Esophagus muscularis mucosa (tissue), 4 donors: ENCODE measurements at regions not wholly inside any gene's neighbourhood (a gene's known extent, or its start where the extent isn't known, plus 50 kb on each side); places are given as distances from the start of the nearest gene placed in this dataset.

Experiments
- CTCF ChIP-seq, 3 experiments: fragments of 200-600 bp in 2 of 3; fragments of 450-650 bp in 1 of 3; sonication (generic) in 2 of 3; IDR thresholded peaks; one replicate each; pipeline ENCODE4 v1.5.1; 2017 to 2019; ENCODE audit warnings: antibody characterized with exemption in 3 of 3, mild to moderate bottlenecking in 2 of 3, moderate library complexity in 1 of 3
- EP300 ChIP-seq: sonication (generic); formaldehyde crosslinking; IDR thresholded peaks from one replicate; pipeline ENCODE4 v1.6.1; 2017; ENCODE audit warnings: antibody characterized with exemption
- POLR2A ChIP-seq: fragments of 450-650 bp; IDR thresholded peaks from one replicate; pipeline ENCODE4 v1.6.1; 2017; ENCODE audit warnings: antibody characterized with exemption, moderate library complexity, mild to moderate bottlenecking, low read depth
- POLR2AphosphoS5 ChIP-seq, 2 donors: sonication (generic); formaldehyde crosslinking; IDR thresholded peaks; one replicate each; pipeline ENCODE4 v1.6.1; 2017; ENCODE audit warnings: antibody characterized with exemption in 2 of 2

- TF ChIP-seq CTCF (IDR thresholded peaks at IDR 0.05) (no peak), EP300 (no peak), POLR2A (no peak), POLR2AphosphoS5 (IDR thresholded peaks at IDR 0.05) (no peak)
These were observed 80.5 kb downstream of the PRKAB2 start for GRCh38 chr1:147091801-147092200.
